HL-60 (cell line): ENCODE measurements at regions not wholly inside any gene's neighbourhood (a gene's known extent, or its start where the extent isn't known, plus 50 kb on each side); places are given as distances from the start of the nearest gene placed in this dataset.

ENCODE experiments used
- CTCF ChIP-seq: IDR thresholded peaks from one replicate; pipeline ENCODE4 v1.5.1; 2011; ENCODE audit warnings: low read length, control low read depth, inconsistent platforms; ENCODE audit not compliant: insufficient read depth
- GABPA ChIP-seq: IDR thresholded peaks from 2 replicates; pipeline ENCODE4 v1.6.1; 2012; ENCODE audit warnings: low read depth
- POLR2AphosphoS5 ChIP-seq: IDR thresholded peaks from 2 replicates; pipeline ENCODE4 v1.6.1; 2012; ENCODE audit warnings: low read depth
- REST ChIP-seq: IDR thresholded peaks from 2 replicates; pipeline ENCODE4 v1.6.1; 2012; ENCODE audit warnings: low read depth; ENCODE audit not compliant: insufficient replicate concordance
- SPI1 ChIP-seq: IDR thresholded peaks from 2 replicates; pipeline ENCODE4 v1.6.1; 2012; ENCODE audit warnings: low read depth, mild to moderate bottlenecking, borderline replicate concordance

GRCh38 chr4:11790230-11790629 lies 361.5 kb upstream of the HS3ST1 start:
- TF ChIP-seq CTCF, result no peak
- TF ChIP-seq REST, result no peak
- TF ChIP-seq POLR2AphosphoS5, result no peak
- TF ChIP-seq SPI1, result no peak
- no peak for TF ChIP-seq GABPA
